Right forelimb (tissue), 1 donor: ENCODE measurements at regions not wholly inside any gene's neighbourhood (a gene's known extent, or its start where the extent isn't known, plus 50 kb on each side); places are given as distances from the start of the nearest gene placed in this dataset.
"Not testable (repeated sequence)": the region's sequence is repeated elsewhere in the genome, so short reads cannot be mapped to it uniquely, and the experiment has no call there.

Experiments used
- DNase-seq: peaks from one replicate; pipeline ENCODE4 v3.0.0-alpha.2; 2018

DNA sequence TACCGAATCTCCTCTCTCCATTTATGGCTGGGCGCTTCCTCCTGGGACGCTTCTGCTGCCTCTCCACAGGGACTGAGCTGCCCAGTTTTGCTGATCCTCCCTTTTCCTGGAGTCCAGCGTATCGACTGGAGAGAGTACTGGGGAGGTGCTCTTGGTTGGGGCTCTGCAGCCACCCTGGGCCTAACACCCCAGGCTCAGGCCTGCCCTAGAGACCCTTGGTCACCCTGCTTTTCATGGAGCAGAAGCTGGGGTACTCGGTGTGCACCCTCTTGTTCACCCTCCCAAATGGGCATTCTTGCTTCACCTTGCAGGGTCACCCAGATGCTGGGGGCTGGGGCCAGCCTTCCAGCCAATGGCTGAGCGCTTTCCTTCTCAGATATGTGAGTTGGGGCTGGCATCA is 88.8 kb upstream of the RET start:
- peak; percentile 21 for DNase-seq

GRCh38 chr10:42988517-42989395 is 88.1 kb upstream of the RET start:
- DNase-seq = peak; percentile 36

GRCh38 chr10:42989481-42989921 is 87.4 kb upstream of the RET start:
- no peak for DNase-seq

GRCh38 chr10:42990016-42990720 is 86.7 kb upstream of the RET start:
- DNase-seq = peak; percentile 30

GRCh38 chr10:42990721-42991441 is 86.0 kb upstream of the RET start:
- peak; percentile 37 for DNase-seq

GRCh38 chr10:42991442-42992098 is 85.3 kb upstream of the RET start:
- DNase-seq = peak; percentile 30

DNA sequence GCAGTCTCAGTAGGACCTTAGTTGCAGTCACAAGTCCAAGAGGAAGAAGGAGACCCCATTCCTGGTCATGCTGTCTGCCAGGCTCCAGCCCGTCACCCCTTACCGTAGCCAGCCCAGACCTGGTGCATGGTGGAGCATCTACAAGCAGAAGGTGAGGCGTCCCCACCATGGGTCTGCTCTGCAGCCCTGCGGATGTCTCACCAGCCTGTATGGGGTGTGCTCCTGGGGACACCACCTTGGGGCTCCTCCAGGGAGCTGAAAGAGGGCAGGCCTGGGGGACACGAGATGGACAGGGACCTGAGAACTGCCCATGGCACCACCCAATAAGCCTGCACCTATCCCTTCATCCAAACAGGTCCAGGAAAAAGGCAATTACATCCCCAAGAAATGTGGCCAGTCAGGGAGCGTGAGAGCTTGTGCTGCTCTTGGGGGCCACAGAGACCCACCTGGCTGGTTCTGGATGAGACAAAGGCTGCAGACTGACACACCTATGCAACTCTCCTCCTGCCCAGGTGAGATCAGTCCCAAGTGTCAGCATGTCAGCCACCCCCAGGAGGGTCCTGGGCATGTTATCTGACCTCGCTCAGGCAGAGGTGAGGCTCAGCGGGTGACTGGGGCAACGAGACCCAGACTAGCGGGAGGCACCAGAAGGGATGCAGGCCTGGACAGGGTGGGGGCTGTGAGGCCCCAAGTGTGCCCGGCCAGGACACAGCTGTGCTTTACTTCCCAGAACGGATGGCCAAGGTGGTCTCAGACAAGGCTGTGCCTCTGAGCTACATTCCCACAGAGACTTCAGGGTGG is 84.5 kb upstream of the RET start:
- DNase-seq = peak; percentile 36

- peak; percentile 20 for DNase-seq
Observed at GRCh38 chr10:42992957-42993390, 83.9 kb upstream of the RET start.

- DNase-seq = not testable (repeated sequence)
Observed at GRCh38 chr10:42994909-42995308, 82.0 kb upstream of the RET start.

DNA sequence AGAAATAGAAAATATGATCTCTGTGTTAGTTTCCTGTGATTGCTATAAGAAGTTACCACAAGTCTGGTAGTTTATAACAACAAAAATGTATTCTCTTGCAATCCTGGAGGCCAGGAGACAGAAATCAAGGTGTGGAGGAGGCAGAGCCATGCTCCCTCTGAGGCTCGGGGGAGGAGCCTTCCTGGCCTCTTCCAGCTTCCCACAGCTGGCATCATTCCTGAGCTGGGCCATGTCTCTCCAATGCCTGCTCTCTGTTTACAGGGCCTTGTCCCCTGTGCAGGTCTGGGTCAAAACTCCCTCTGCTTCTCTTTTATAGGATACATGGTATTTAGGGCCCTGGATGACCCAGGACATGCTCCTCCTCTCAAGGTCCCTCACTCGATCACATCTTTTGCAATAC is 81.3 kb upstream of the RET start:
- DNase-seq = no peak

- DNase-seq = no peak
Observed at GRCh38 chr10:42996588-42996987, 80.3 kb upstream of the RET start.

- DNase-seq = no peak
Observed at GRCh38 chr10:42997151-42997848, 79.6 kb upstream of the RET start.

DNA sequence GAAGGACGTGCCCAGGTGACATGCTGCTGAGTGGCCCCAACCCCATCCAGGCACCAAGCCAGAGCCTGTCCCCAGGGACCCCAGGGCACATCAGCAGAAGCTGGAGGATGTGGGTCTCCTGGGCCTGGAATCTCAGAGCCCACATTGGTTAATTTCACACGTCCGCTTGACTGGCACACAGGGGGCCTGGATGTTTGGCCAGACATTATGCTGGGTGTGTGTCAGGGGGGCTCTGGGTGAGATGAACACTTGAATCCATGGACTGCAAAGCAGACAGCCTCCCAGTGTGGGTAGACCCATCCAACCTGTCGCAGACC is 79.1 kb upstream of the RET start:
- no peak for DNase-seq

DNA sequence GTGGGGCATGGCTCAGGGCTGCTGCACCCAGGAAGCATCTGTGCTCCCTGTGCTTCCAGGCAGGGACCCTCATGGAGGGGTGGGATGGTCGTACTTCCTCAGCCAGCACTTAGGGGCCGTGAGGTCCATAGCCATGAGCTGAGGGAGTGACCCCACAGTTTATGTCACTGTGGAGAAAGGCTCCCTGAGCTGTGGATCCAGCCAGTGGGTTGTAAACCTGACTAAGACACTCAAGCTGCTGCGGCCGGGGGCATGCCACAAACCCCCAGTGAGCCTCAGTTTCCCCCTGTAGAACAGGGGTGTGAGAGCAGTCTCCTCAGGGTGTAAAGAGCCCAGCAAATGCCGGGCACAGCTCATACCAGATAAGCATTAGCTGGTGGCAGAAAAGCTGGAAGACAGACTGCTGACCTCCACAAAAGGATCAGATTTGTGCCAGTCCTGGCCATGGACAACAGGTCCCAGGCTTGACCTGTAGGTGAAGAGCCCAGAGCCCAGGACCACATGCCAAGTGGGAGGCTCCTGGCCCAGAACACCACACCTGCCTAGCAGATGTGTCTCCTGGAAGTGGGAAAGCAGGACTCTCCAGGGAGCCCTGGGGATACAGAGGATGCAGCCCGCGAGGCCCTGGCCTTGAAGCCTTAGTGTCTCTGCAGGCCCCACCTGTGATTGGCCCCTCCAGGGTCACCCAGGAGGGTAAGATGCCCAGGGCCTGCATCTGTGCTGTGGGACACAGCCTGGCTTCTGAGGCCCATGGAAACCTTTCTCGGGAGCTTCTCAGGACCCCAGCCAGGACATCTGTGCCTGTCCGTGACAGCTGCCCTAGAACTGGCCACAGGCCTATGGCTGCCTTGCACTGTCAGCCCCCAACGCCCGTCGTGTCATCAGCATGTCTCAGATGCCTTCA is 78.1 kb upstream of the RET start:
- no peak for DNase-seq

DNA sequence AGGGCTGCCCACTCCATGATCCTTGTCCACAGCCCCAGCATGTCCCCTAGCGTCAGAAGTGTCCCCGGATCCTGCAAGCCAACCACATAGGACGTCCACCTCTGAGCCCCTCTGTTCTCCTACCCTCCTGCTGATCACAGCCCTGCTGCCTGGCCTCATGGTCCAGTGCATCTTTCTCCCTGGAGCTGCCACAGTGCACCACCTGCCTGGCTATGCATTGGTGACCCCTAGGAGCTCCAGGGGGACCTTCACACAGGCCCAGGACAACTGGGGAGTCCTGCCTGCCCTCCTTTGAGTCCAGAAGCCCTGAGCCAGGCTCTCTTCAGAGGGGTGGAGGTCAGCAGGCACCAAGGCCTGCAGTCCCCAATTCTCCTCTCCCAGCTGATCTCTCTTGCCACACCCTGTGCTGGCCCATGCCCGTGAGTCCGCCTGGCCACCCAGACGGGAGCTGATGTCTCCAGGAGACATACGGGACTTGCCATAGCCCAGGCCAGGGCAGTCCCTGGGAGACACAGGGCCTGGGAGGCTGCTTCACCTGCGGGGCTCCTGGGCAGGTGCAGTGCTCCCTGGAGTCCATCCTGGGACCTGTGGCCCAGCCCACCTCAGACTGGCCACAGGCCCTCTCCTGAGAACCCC is 77.4 kb upstream of the RET start:
- DNase-seq = no peak

- no peak for DNase-seq
Observed at GRCh38 chr10:43000021-43000411, 76.9 kb upstream of the RET start.

- DNase-seq = no peak
Observed at GRCh38 chr10:43000651-43001426, 76.0 kb upstream of the RET start.

DNA sequence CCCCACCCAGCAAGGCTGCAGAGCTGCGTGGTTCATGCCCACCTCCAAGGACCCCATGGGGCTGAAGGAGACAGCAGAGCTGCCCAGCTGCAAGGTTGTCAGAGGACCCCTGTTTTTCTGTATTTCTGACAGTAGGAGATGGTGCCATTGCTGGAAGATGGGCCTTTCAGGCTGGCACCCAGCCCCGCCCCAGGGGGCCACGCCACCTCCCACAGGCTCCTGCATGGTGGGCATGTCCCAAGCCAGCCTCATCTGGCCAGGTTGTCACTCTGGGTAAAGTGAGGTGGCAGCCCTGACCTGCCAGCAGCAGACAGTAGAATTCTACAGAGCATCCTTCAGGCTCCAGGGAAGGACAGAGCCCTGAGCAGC is 75.5 kb upstream of the RET start:
- DNase-seq = no peak

DNA sequence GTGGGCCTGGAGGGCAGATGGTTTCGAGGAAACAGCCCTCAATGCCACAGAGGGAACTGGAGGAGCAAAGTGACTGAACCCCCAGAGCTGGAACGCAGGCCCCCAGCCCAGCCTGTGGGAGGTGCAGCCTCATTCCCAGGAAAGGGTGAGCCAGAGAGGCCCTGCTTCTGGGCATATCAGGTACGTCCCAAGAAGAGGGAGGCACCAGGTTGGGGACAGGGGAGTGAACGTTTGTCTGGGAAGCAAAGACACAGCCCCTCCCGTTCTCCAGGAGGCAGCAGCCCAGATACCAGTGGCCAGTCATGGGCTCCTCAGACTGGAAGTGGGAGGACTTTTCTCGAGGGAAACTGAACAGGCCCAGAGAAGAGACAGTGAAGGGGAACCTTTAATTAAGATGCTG is 74.3 kb upstream of the RET start:
- DNase-seq = no peak
